ENCODE measurements at regions not wholly inside any gene's neighbourhood (a gene's known extent, or its start where the extent isn't known, plus 50 kb on each side); places are given as distances from the start of the nearest gene placed in this dataset.

DNA sequence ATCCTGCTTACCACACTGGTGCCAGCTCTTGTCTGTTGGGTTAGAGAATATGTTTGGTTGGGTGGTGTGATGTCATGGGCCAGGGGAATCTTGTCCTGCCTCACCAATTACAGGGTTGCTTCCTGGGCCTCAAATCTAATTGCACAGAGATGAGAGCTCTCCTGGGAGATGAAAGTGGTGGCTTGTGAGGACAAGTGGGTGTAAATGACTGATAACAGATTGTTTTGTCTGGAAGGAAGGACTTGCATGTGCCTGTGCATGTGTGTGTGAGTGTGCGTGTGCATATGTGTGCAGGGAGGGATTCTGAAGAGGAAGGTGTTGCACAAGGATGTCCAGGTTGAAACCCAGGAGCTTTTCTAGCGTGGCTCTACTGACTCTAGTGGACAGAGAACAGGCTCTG is 271.9 kb downstream of the LOXHD1 start:
- TF ChIP-seq ZNF626 (tag by site-specific recombination; IDR thresholded peaks at IDR 0.05), result no peak
- no peak for TF ChIP-seq HOXC10 (CRISPR knock-in tag; IDR thresholded peaks at IDR 0.05)
- no peak for TF ChIP-seq PRDM10 (tag by site-specific recombination; IDR thresholded peaks at IDR 0.05)
- no peak for TF ChIP-seq CTCF (tag by site-specific recombination; IDR thresholded peaks at IDR 0.05)
- no peak for TF ChIP-seq SALL2 (tag by site-specific recombination; IDR thresholded peaks at IDR 0.05; ENCODE audit: borderline replicate concordance)
- TF ChIP-seq ZSCAN5A (tag by site-specific recombination; IDR thresholded peaks at IDR 0.05), result no peak
- TF ChIP-seq MYNN (tag by site-specific recombination; IDR thresholded peaks at IDR 0.05; ENCODE audit: borderline replicate concordance), result no peak
